GM23248 (cell line): ENCODE measurements at regions not wholly inside any gene's neighbourhood (a gene's known extent, or its start where the extent isn't known, plus 50 kb on each side); places are given as distances from the start of the nearest gene placed in this dataset.

Experiments used
- DNase-seq: peaks from one replicate; pipeline ENCODE4 v3.0.0-alpha.2; 2015
- H2AFZ ChIP-seq: fragments of 200-600 bp; sonication (generic); 2 replicates; pipeline ENCODE4 v1.6.1; 2016; ENCODE audit warnings: antibody characterized with exemption
- H3F3A ChIP-seq: fragments of 200-600 bp; sonication (generic); 2 replicates; pipeline ENCODE4 v1.6.1; 2016; ENCODE audit warnings: mild to moderate bottlenecking, antibody characterized with exemption, mixed run types; ENCODE audit not compliant: insufficient read depth
- H3K27ac ChIP-seq: fragments of 200-600 bp; sonication (generic); 2 replicates; pipeline ENCODE4 v1.5.1; 2016; ENCODE audit warnings: mild to moderate bottlenecking
- H3K27me3 ChIP-seq: fragments of 200-600 bp; sonication (generic); replicated peaks from 2 replicates; pipeline ENCODE4 v1.6.1; 2016; ENCODE audit warnings: mild to moderate bottlenecking; ENCODE audit not compliant: insufficient read depth
- H3K36me3 ChIP-seq: fragments of 200-600 bp; sonication (generic); 2 replicates; pipeline ENCODE4 v1.6.1; 2016; ENCODE audit warnings: low read depth, mild to moderate bottlenecking
- H3K4me1 ChIP-seq: fragments of 200-600 bp; sonication (generic); 2 replicates; pipeline ENCODE4 v1.6.1; 2016; ENCODE audit warnings: mild to moderate bottlenecking; ENCODE audit not compliant: insufficient read depth
- H3K4me2 ChIP-seq: fragments of 200-600 bp; sonication (generic); one replicate; pipeline ENCODE4 v1.6.1; 2016; ENCODE audit warnings: mild to moderate bottlenecking; ENCODE audit not compliant: unreplicated experiment
- H3K4me3 ChIP-seq: fragments of 200-600 bp; sonication (generic); 2 replicates; pipeline ENCODE4 v1.5.1; 2016; ENCODE audit warnings: mild to moderate bottlenecking
- H3K79me2 ChIP-seq: fragments of 200-600 bp; sonication (generic); 2 replicates; pipeline ENCODE4 v1.6.1; 2016; ENCODE audit warnings: mild to moderate bottlenecking; ENCODE audit not compliant: insufficient read depth
- H3K9ac ChIP-seq: fragments of 200-600 bp; sonication (generic); 2 replicates; pipeline ENCODE4 v1.6.1; 2016; ENCODE audit warnings: mild to moderate bottlenecking
- H3K9me2 ChIP-seq: fragments of 200-600 bp; sonication (generic); 2 replicates; pipeline ENCODE4 v1.6.1; 2016; ENCODE audit warnings: mixed run types, mild to moderate bottlenecking, moderate library complexity; ENCODE audit not compliant: insufficient read depth
- H3K9me3 ChIP-seq: fragments of 200-600 bp; sonication (generic); one replicate; pipeline ENCODE4 v1.6.1; 2017; ENCODE audit warnings: low read depth
- H4K20me1 ChIP-seq: fragments of 200-600 bp; sonication (generic); 2 replicates; pipeline ENCODE4 v1.6.0; 2016; ENCODE audit not compliant: insufficient read depth
- EZH2 ChIP-seq: fragments of 200-600 bp; sonication (generic); IDR thresholded peaks from 2 replicates; pipeline ENCODE4 v1.6.1; 2018; ENCODE audit warnings: antibody characterized with exemption, mild to moderate bottlenecking; ENCODE audit not compliant: insufficient read depth, poor library complexity, severe bottlenecking
- EZH2phosphoT487 ChIP-seq: fragments of 200-600 bp; sonication (generic); IDR thresholded peaks from 2 replicates; pipeline ENCODE4 v1.6.1; 2018; ENCODE audit warnings: antibody characterized with exemption, moderate library complexity, mild to moderate bottlenecking, low read depth; ENCODE audit not compliant: insufficient read depth
- WGBS, 2 experiments: methylation state at CpG; one replicate each; pipeline ENCODE4 v1.1.6; 2015 to 2017; ENCODE audit warnings: low lambda C conversion rate in 2 of 2, low coverage in 1 of 2; ENCODE audit errors: missing lambda C conversion rate in 2 of 2; 5-methylcytosine and 5-hydroxymethylcytosine counted together
- in situ Hi-C: fragments of 300-500 bp; cut with MboI; formaldehyde crosslinking; loops from 2 replicates; pipeline ENCODE4 v1.15.0; 2020

DNA sequence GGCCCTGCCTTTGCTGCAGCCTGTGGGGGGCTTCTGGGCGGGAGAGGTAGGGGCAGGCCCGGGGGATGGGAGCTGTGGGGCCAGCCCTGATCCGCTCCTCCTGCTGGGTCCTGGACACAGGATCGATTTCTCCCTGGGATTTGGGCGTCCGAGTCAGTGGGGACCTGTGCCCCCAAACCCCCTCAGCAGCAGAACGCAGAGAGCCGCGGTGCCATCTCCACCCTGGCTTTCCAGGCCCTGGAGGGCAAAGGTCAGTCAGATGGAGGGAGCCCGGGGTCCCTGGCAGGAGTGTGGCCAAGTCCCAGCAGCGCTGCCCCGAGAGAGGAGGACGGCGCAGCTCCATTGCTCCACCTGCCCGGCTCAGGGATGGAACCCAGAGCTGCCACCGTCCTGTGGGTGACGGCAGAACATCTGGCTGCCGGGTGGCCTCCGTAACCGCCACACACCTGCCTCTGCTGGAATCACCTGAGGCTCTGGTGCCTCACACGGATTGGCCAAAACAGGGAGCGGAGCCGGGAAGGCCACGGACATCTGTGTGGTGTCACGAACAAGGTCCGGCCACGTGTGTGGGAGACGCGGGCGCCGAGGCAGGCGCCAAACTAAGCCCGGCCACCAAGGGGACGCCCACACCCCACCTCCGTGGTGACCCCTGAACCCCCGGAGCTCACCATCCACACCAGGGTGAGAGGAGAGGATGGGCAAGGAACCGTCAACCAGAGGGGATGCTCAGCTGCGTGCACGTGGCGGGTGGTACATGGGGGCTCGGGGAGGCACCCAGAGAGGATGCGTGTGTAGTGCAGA lies 80.3 kb upstream of the FBRSL1 start:
- no peak overlapping the region for H3K27ac ChIP-seq
- no peaks in the 10 kb centered on the region for H3K4me1 ChIP-seq
- DNase-seq, result no peak
- H3F3A ChIP-seq, result no peaks in the 10 kb centered on the region
- H3K4me2 ChIP-seq, result no peak overlapping the region
- no peak for TF ChIP-seq EZH2
- no peak for TF ChIP-seq EZH2phosphoT487
- H3K9me2 ChIP-seq, result no peaks in the 10 kb centered on the region
- no peak overlapping the region for H3K4me3 ChIP-seq
- H2AFZ ChIP-seq, result no peak overlapping the region
- H3K79me2 ChIP-seq, result no peaks in the 10 kb centered on the region
- in situ Hi-C loops, result loop anchor here (10.0 kb wide), 1 partner anchor 205 kb away; the partner anchor contains the start of genes LRCOL1 and P2RX2
- H3K27me3 ChIP-seq, result peaks cover 2% of the 10 kb centered on the region; the same call in 1 of the 2 replicates
- no peaks in the 10 kb centered on the region for H4K20me1 ChIP-seq
- no peak overlapping the region for H3K9ac ChIP-seq
- H3K36me3 ChIP-seq, result no peaks in the 10 kb centered on the region
- H3K9me3 ChIP-seq, result no peaks in the 10 kb centered on the region
- WGBS, 2 experiments, result 83 to 85% methylated on average over 37 to 40 of the region's 42 CpGs

DNA sequence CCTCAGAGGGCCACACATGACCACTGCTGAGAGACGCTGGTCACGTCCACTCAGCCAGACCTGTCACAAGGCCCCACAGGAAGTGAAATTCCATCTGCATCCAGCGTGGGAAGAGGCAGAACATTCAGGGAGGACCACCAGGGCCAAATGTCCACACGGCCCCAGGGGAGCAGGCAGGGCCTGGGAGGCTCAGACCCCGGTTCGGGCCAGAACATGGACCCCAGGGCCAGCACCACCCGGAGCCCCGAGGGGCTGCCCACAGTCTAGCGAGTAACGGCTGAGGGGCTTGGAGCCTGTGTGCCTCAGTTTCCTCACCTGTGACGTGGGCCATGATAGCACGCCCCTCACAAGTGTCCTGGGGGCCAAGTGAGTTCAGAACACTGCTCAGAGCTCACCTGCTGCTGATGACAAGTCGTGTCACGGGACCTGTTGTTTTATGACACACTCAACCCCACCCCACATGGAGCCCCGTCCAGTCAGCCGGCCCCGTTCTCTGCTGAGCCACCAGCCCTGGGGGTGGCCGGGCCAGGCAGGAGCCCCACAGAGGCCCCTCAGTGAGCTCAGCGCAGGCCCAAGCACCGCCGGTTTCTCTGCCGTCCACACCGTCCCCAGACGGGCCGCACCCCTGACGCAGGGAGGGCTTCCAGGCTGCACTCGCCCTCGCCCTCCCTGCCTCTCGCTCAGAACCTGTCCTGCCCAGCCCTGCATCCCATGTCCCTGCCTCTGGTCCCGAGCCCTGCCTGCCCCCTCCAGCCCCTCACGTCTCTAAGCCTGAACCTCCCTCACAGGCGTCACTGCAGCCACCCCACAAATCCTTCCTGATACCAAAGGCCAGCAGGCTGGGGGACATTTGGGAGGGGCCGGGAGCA lies 79.5 kb upstream of the GALNT9 start:
- Histone ChIP-seq H3K9me2 (no peaks in the 10 kb centered on the region), H3F3A (no peaks in the 10 kb centered on the region), H3K9me3 (no peaks in the 10 kb centered on the region), H3K79me2 (no peaks in the 10 kb centered on the region), H3K27ac (no peak overlapping the region), H3K4me3 (no peak overlapping the region), H3K4me2 (no peak overlapping the region), H3K27me3 (peaks cover 2% of the 10 kb centered on the region; the same call in 1 of the 2 replicates), H4K20me1 (no peaks in the 10 kb centered on the region), H3K4me1 (no peaks in the 10 kb centered on the region), H2AFZ (no peak overlapping the region), H3K9ac (no peak overlapping the region), H3K36me3 (no peaks in the 10 kb centered on the region)
- no peak for DNase-seq
- in situ Hi-C loops, result no loop called here
- TF ChIP-seq EZH2 (no peak), EZH2phosphoT487 (no peak)
- WGBS, 2 experiments, result 68 to 75% methylated on average over 28 to 33 of the region's 33 CpGs

DNA sequence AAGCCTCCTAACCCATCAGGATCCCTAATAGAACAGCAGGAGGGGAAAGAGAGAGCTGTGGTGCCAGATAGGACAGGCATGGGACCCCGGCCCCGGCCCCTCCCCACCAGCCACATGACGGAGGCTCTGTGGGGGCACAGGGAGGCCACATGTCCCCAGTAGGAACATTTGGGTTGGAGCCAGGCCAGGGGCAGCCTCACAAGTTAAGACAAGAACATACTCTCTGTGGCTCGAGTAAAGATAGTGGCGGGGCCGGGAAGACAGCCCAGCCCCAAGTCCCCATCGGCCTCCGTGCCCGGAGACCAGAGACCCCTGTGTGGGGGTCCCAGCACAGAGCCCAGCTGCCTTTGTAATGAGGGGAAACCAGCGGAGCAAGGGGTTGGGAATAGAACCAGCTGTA lies 78.6 kb upstream of the GALNT9 start:
- WGBS, 2 experiments, result 35 to 47% methylated on average over 9 to 10 of the region's 10 CpGs

DNA sequence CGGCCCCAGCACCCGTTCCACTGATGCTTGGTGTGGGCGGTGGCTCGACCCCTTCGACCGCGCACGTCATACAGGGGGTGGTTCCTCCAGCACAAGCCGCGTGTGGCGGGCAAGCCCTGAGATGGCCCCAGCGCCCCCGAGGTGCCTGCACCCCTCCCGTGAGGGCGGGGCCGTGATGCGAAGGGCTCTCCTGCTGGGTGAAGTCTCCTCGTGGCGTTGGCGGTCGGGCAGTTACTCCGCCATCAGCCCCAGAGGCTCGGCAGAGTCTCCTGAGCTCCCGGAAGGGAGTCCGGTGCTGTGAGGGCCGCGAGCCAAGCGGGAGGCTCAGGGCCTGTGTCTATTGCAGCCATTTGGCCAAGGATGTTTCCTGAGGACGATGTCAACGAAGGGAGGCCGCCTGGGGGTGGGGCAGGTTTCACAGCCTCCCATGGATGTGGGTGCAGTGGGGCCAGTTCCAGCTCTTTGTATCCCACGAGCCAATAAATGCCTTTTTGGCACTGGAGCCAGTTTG lies 78.1 kb upstream of the GALNT9 start:
- TF ChIP-seq EZH2phosphoT487 (no peak), EZH2 (no peak)
- Histone ChIP-seq H3K9me2 (no peaks in the 10 kb centered on the region), H3K9ac (no peak overlapping the region), H2AFZ (no peak overlapping the region), H3K27me3 (peaks cover 2% of the 10 kb centered on the region; the same call in 1 of the 2 replicates), H3K4me1 (no peaks in the 10 kb centered on the region), H3F3A (no peaks in the 10 kb centered on the region), H3K79me2 (no peaks in the 10 kb centered on the region), H3K27ac (no peak overlapping the region), H4K20me1 (no peaks in the 10 kb centered on the region), H3K9me3 (no peaks in the 10 kb centered on the region), H3K36me3 (no peaks in the 10 kb centered on the region), H3K4me2 (no peak overlapping the region), H3K4me3 (no peak overlapping the region)
- in situ Hi-C loops, result no loop called here
- WGBS, 2 experiments, result 32 to 33% methylated on average over 30 to 31 of the region's 32 CpGs
- DNase-seq, result peak; percentile 22

More for the DNA sequence above, 78.6 kb upstream of the GALNT9 start:
- no peak overlapping the region for H3K27ac ChIP-seq
- H3K4me3 ChIP-seq, result no peak overlapping the region
- no peaks in the 10 kb centered on the region for H3K9me3 ChIP-seq
- no peak for DNase-seq
- no peaks in the 10 kb centered on the region for H3F3A ChIP-seq
- in situ Hi-C loops, result no loop called here
- TF ChIP-seq EZH2 (no peak), EZH2phosphoT487 (no peak)
- peaks cover 2% of the 10 kb centered on the region; the same call in 1 of the 2 replicates for H3K27me3 ChIP-seq
- no peak overlapping the region for H3K4me2 ChIP-seq
- no peak overlapping the region for H3K9ac ChIP-seq
- H2AFZ ChIP-seq, result no peak overlapping the region
- no peaks in the 10 kb centered on the region for H3K4me1 ChIP-seq
- H3K36me3 ChIP-seq, result no peaks in the 10 kb centered on the region
- no peaks in the 10 kb centered on the region for H3K79me2 ChIP-seq
- no peaks in the 10 kb centered on the region for H4K20me1 ChIP-seq
- no peaks in the 10 kb centered on the region for H3K9me2 ChIP-seq
